Activated CD4-positive, CD25-positive, alpha-beta regulatory T cell (primary cell): ENCODE measurements at regions not wholly inside any gene's neighbourhood (a gene's known extent, or its start where the extent isn't known, plus 50 kb on each side); places are given as distances from the start of the nearest gene placed in this dataset.
"Not testable (repeated sequence)": the region's sequence is repeated elsewhere in the genome, so short reads cannot be mapped to it uniquely, and the experiment has no call there.

Experiments
- DNase-seq, 4 experiments: peaks; one replicate each; lab custom pipeline; 2025; lab: John Stamatoyannopoulos, UW

GRCh38 chr2:195160963-195161362, 496.1 kb upstream of the SLC39A10 start:
- DNase-seq: no peak

DNA sequence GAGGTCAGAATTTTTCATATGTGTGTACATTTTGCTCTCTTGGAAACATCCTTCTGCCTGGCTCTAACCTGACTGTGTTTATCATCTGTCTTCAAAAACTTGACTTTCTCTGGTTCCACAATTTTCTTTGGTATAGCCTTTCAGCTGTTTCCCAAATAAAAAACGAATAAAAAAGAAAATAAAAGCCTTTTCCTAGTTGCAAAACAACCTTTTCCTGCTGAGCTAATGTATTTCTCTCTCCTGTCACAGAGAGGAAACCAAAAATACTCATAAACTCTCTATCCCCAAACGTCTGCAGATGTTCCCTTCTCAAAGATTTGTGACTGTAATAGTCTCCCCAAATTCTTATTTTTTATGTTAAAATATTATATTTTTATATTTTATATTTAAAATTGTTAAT, 505.3 kb upstream of the SLC39A10 start:
- DNase-seq: no peak

DNA sequence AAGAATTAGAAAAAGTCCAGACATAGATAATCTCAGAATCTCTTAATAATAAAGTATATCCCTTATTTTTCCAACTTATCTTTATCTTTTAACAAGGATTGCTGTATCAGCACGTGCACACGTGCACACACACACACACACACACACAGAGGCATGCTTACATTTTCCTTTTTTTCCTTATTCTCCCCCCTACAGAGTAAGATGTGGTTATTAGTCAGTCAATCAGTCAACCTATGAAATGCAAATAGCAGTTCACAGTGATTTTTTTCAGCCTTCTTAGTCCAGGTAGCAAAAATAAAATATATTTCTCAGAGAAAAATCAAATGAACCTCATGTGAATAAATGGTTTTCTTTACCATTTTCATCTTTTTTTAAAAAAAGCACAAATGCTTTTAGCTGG, 506.2 kb upstream of the SLC39A10 start:
- no peak for DNase-seq

DNA sequence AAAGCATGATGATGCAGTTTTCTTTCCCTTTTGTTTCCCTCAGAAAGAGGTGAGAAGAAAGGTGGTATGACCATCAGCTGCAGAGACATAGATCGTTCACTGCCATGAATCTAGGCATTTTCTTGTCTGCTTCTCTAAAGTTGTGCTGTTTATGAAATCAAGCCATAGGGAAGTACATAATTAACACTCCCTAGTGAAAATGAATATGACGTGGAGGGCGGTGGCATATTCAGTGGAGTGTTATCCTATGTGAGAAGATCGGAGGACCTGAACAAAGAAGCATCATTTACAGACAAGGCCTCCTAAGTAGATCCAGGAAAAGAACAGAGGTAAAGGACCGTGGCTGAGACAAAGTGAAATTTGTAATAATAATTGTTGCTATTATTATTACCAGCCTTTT, 509.0 kb upstream of the SLC39A10 start:
- no peak for DNase-seq

GRCh38 chr2:195146761-195147541, 510.1 kb upstream of the SLC39A10 start:
- DNase-seq: no peak

DNA sequence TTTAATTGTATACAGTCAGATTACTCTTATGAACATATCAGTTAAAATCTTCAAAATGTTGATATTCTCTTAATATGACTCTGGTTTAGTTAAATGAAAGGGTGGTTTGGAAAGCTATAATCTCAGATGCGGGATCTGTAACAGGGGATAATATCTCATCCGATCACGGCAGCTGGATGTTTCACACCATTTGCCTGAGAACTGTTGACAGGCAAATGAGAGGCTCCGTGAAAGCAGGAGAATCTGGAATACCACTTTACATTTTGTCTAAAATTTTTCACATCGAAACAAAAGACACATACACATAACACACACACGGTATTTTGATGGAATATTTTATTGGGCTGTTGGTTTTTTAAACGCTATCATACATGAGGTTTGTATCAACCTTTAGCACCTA, 518.6 kb upstream of the SLC39A10 start:
- DNase-seq: no peak

GRCh38 chr2:195125889-195126288, 531.1 kb upstream of the SLC39A10 start:
- not testable (repeated sequence) for DNase-seq

DNA sequence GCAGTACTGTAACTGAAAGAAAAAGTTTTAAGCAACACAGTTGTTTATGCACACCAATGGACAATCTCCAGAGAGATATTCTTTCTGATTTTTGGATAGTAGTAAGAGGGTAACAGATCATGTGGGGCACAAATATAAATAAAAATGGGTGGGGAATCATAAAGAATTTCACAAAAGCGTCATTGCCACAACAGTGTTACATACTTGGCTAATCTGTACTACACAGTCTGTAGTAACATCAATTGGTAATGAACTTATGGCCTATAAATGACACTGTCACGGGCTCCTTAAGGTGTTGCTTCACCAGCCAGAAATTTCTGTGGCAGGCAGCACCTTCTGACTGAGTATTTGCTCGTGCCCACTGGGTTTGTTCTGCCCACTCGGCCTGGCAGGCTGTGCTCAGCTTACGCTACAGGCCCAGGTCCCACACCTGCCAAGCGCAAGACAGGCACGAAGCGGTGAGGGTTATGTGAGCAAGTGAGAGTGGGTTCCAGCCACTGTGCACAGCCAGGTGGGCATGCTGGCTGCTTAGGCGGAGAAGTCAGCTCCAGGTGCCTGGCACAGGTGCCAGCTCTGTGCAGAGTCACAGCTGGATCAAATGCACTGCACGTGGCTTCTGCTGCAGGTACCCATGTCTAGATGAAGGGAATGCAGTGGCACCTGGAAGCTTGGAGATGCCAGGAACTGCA, 532.5 kb upstream of the SLC39A10 start:
- no peak for DNase-seq

DNA sequence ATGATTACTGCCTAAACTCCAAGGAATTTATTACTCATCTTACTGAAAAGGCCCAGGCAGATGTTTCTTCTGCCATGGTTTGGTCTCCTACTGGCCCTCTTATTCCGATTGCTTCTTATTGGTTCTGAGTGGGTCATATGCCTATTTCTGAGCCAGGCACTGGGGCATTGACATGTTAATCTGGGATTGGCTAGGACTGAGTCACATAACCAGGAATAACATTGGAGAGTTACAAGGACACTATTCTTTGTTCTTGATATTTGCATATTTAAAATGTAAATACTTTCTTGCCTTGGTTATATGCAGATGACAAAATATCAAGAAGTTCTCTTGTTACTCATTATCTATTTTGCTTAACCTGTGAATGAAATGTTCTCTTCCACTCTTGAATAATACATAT, 534.4 kb upstream of the SLC39A10 start:
- DNase-seq: no peak

- no peak for DNase-seq
These were observed 535.7 kb upstream of the SLC39A10 start for GRCh38 chr2:195121341-195121740.

- DNase-seq: no peak
These were observed 537.8 kb upstream of the SLC39A10 start for GRCh38 chr2:195119231-195119630.

DNA sequence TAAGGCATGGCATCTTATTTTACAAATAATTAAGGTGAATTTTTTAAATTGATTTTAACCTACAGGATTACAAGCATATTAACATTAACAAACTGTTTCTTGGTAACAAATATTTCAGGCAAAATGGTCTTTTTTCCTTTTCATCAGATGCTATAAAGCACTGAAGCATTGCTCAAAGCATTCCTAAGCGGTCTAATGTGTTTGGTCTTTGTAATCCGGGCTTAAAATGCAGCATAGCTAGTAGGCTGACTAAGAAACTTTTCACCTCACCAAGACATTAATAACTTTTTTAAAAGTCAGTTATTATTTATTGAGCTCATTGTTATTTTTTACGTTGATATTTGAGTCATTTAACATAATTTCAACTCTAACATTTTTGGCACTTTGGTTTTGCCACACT, 538.8 kb upstream of the SLC39A10 start:
- no peak for DNase-seq

- DNase-seq: no peak
These were observed 540.0 kb upstream of the SLC39A10 start for GRCh38 chr2:195117011-195117410.

DNA sequence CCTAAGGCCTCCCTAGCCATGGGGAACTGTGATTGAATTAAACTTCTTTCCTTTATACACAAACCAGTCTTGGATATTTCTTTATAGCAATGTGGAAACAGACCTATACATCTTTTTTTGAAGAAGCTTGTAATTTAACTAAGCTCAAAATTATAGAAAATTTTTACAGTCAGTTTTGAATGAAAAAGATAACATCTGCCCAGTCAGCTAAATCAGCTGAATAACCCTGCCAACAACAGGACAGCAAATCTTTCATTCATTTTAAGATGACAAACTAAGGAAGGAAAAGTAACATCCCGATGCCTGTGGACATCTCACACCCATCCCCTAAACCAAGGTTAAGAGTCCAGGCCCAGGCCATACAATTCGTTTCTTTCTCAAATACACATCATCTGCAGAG, 541.3 kb upstream of the SLC39A10 start:
- DNase-seq: no peak

GRCh38 chr2:195108182-195108581, 548.8 kb upstream of the SLC39A10 start:
- DNase-seq: no peak

GRCh38 chr2:195106681-195107380, 550.2 kb upstream of the SLC39A10 start:
- no peak for DNase-seq

DNA sequence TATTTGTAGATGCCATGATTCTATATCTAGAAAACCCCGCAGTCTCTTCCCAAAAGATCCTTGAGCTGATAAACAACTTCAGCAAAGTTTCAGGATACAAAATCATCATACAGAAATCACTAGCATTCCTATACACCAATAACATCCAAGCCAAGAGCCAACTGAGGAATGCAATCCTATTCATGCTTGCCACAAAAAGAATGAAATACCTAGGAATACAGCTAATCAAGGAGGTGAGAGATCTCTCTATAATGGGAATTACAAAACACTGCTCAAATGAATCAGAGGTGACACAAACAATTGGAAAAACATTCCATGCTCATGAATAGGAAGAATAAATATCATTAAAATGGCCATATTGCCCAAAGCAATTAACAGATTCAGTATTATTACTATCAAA, 551.4 kb upstream of the SLC39A10 start:
- no peak for DNase-seq

DNA sequence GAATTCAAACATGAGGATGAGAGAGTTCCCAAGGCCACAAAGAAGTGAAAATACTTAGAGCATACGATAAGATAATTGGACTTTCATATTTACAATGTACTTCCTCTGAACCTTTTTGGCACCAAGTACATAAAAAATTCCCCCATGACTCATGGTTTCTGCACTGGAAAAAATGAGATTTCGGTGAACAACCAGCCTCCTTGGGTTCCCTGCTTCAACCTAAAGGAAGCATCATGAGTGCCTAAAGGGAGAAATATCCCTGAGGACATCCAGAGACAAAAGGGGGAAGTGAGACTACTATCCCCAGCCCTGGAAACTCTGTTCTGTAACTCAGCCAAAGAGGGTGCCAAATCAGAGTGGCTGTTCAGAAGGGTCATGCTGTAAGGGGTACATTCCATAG, 562.7 kb upstream of the SLC39A10 start:
- no peak for DNase-seq

DNA sequence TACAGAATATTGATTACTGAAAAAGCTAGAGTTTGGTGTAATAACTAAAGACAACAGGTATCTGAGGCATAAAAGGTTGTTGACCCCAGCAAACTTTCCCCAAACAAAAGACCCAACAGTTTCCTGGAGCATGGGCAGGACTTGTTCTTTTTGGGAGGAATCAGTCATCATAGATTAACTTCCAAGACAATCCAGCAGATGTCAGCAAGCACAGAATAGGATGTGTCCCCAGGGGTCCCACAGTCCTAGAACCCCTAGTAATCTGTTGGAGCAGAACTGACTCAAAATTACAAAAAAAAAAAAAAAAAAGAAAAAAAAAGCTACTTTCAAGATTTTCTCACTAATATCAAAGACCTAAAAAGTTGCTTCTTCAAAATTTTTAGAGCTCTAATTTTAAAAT, 564.7 kb upstream of the SLC39A10 start:
- DNase-seq: no peak

DNA sequence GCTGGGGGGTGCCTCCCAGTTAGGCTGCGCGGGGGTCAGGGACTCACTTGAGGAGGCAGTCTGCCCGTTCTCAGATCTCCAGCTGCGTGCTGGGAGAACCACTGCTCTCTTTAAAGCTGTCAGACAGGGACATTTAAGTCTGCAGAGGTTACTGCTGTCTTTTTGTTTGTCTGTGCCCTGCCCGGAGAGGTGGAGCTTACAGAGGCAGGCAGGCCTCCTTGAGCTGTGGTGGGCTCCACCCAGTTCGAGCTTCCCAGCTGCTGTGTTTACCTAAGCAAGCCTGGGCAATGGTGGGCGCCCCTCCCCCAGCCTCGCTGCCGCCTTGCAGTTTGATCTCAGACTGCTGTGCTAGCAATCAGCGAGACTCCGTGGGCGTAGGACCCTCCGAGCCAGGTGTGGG, 584.2 kb upstream of the SLC39A10 start:
- not testable (repeated sequence) for DNase-seq

DNA sequence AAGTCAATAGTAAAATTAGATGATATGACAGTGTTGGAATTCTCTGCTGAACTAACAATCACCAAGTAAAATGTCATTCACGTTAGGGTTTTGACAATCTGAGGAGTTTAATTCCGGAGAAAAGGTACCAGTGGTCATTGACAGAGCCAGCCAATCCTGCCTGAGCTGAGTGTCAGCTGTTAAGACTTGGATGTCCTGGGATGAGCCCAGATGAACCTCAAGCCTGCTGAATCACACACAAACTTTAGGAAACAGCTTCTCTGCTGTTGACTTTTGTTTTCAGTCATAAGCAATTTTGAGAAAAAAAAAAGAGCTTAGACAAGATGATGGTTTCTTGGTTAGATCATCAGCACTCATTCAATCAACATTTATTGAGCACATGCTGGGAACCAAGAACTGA, 600.0 kb upstream of the SLC39A10 start:
- no peak for DNase-seq

DNA sequence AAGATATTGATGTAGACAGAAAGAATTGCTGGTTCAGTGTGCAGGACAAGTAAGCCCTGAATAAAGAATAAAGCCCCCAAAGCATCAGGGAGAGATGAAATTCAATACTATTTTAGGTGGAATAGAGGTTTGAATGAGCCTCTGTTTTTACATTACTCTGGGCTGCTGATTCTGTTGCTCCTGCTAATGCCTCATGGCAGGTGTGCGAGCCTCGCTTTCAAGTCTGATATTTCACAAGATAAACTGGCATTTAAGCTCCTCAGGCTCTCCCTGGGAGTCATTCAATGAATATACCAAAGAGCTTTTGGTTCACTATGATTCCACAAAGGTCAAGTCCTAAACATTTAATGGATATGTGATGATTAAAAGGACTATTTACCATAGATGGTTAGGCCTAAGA, 601.0 kb upstream of the SLC39A10 start:
- no peak for DNase-seq

GRCh38 chr2:195051401-195051800, 605.6 kb upstream of the SLC39A10 start:
- no peak for DNase-seq
